OCI-LY7 (cell line): ENCODE measurements at regions not wholly inside any gene's neighbourhood (a gene's known extent, or its start where the extent isn't known, plus 50 kb on each side); places are given as distances from the start of the nearest gene placed in this dataset.

Experiments used
- BruUV-seq: library from RNA; stranded (reverse); fragments of 400-500 nt; replicated peaks from 2 replicates; lab custom pipeline; 2021; lab: Mats Ljungman, UMichigan
- CTCF ChIA-PET: fragments of 300-600 bp; sonication (Branson Sonifier 250); formaldehyde crosslinking; loops from one replicate; lab custom pipeline; 2022; ENCODE audit warnings: antibody characterized with exemption; ENCODE audit not compliant: unreplicated experiment; lab: Charles Lee
- POLR2A ChIA-PET: fragments of 300-600 bp; sonication (Branson Sonifier 250); formaldehyde crosslinking; loops from one replicate; lab custom pipeline; 2022; ENCODE audit warnings: antibody characterized with exemption; lab: Charles Lee
- DNase-seq: peaks from one replicate; pipeline ENCODE4 v3.0.0-alpha.2; 2015; ENCODE audit warnings: low spot score
- H2AFZ ChIP-seq: fragments of 200-600 bp; sonication (generic), shearing (Covaris generic); 2 replicates; pipeline ENCODE4 v1.6.1; 2014; ENCODE audit warnings: mild to moderate bottlenecking, antibody characterized with exemption, low read length, moderate library complexity
- H3K27ac ChIP-seq: fragments of 200-600 bp; sonication (generic); 2 replicates; pipeline ENCODE4 v1.5.1; 2014; ENCODE audit warnings: mixed run types, low read depth, mild to moderate bottlenecking, moderate library complexity, low read length, inconsistent platforms; ENCODE audit not compliant: poor library complexity, severe bottlenecking
- H3K36me3 ChIP-seq: fragments of 200-600 bp; sonication (generic); 2 replicates; pipeline ENCODE4 v1.6.1; 2014; ENCODE audit warnings: mild to moderate bottlenecking, antibody characterized with exemption, low read length, moderate library complexity, mixed read lengths; ENCODE audit not compliant: insufficient read depth
- H3K4me1 ChIP-seq: fragments of 200-600 bp; sonication (generic); 2 replicates; pipeline ENCODE4 v1.5.1; 2014; ENCODE audit warnings: mild to moderate bottlenecking, low read length; ENCODE audit not compliant: insufficient read depth, poor library complexity, severe bottlenecking
- H3K4me2 ChIP-seq: fragments of 200-600 bp; sonication (generic); 2 replicates; pipeline ENCODE4 v1.6.1; 2014; ENCODE audit warnings: mild to moderate bottlenecking, low read length
- H3K4me3 ChIP-seq: fragments of 200-600 bp; sonication (generic); 2 replicates; pipeline ENCODE4 v1.5.1; 2014; ENCODE audit warnings: mild to moderate bottlenecking, low read depth, low read length; ENCODE audit not compliant: poor library complexity, severe bottlenecking
- H3K79me2 ChIP-seq: fragments of 200-600 bp; sonication (generic); 2 replicates; pipeline ENCODE4 v1.6.1; 2016; ENCODE audit warnings: low read depth, mild to moderate bottlenecking, low read length, moderate library complexity, mixed read lengths; ENCODE audit not compliant: insufficient read depth
- H3K9me2 ChIP-seq: fragments of 200-600 bp; sonication (generic); 2 replicates; pipeline ENCODE4 v1.6.1; 2016; ENCODE audit warnings: mild to moderate bottlenecking, low read length, mixed read lengths; ENCODE audit not compliant: insufficient read depth
- H3K9me3 ChIP-seq: fragments of 200-600 bp; sonication (generic); 2 replicates; pipeline ENCODE4 v1.6.1; 2014; ENCODE audit warnings: mild to moderate bottlenecking, mixed run types, low read length, mixed read lengths
- H4K20me1 ChIP-seq: fragments of 200-600 bp; sonication (generic); 2 replicates; pipeline ENCODE4 v1.6.1; 2014; ENCODE audit warnings: mild to moderate bottlenecking, antibody characterized with exemption, low read length, moderate library complexity, mixed read lengths; ENCODE audit not compliant: insufficient read depth
- EZH2phosphoT487 ChIP-seq: fragments of 200-600 bp; sonication (generic); IDR thresholded peaks from 2 replicates; pipeline ENCODE4 v1.6.1; 2018; ENCODE audit warnings: low read depth, borderline replicate concordance, mild to moderate bottlenecking, mixed run types, antibody characterized with exemption, low read length, moderate library complexity, mixed read lengths
- intact Hi-C: fragments of 100-400 bp; cut with micrococcal nuclease; formaldehyde crosslinking; loops from one replicate; pipeline ENCODE4 v1.10.0; 2022; ENCODE audit not compliant: unreplicated experiment
- TF ChIP-seq, protein P1 (sequence below): fragments of 200-600 bp; sonication (generic); conservative IDR thresholded peaks from 2 replicates; pipeline ENCODE4 v1.5.1; 2014; ENCODE audit warnings: mild to moderate bottlenecking, antibody characterized with exemption, low read length, moderate library complexity, mixed read lengths

DNA sequence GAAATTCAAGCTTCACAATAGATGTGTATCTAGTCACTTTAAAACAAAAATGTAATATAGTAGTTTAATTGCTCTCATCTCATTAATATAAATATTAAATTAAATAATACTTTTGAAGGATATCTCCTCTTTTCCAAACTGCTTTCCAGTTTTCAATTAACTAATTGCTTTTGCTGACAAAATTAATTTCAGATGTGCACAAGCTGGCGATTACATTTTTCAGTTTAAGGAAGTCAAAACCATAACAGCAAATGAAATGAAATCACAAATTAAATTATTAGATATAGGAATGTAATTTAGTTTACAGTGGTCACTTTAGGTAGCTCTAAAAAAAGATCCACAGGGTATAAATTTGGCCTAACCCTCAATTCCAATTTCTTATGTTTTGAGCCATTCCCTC lies 362.1 kb downstream of the SLC6A15 start:
- DNase-seq, result no peak
- no peak overlapping the region for H3K27ac ChIP-seq
- no peaks in the 10 kb centered on the region for H3K79me2 ChIP-seq
- H3K4me1 ChIP-seq, result no peaks in the 10 kb centered on the region
- no peak overlapping the region for H2AFZ ChIP-seq
- POLR2A ChIA-PET, result interaction anchor here (0.7 kb wide), 1 partner anchor 806 kb away, joined by 4 read pairs; no protein-coding TSS in a partner anchor
- no peaks in the 10 kb centered on the region for H3K36me3 ChIP-seq
- H3K4me3 ChIP-seq, result no peak overlapping the region
- intact Hi-C loops, result no loop called here
- no peaks in the 10 kb centered on the region for H4K20me1 ChIP-seq
- no peak for TF ChIP-seq EZH2phosphoT487
- TF ChIP-seq, protein P1, sequence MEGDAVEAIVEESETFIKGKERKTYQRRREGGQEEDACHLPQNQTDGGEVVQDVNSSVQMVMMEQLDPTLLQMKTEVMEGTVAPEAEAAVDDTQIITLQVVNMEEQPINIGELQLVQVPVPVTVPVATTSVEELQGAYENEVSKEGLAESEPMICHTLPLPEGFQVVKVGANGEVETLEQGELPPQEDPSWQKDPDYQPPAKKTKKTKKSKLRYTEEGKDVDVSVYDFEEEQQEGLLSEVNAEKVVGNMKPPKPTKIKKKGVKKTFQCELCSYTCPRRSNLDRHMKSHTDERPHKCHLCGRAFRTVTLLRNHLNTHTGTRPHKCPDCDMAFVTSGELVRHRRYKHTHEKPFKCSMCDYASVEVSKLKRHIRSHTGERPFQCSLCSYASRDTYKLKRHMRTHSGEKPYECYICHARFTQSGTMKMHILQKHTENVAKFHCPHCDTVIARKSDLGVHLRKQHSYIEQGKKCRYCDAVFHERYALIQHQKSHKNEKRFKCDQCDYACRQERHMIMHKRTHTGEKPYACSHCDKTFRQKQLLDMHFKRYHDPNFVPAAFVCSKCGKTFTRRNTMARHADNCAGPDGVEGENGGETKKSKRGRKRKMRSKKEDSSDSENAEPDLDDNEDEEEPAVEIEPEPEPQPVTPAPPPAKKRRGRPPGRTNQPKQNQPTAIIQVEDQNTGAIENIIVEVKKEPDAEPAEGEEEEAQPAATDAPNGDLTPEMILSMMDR, result no peak
- no TSS peak for BruUV-seq
- no peaks in the 10 kb centered on the region for H3K9me3 ChIP-seq
- no peak overlapping the region for H3K4me2 ChIP-seq
- CTCF ChIA-PET, result no interaction called here
- no peaks in the 10 kb centered on the region for H3K9me2 ChIP-seq

DNA sequence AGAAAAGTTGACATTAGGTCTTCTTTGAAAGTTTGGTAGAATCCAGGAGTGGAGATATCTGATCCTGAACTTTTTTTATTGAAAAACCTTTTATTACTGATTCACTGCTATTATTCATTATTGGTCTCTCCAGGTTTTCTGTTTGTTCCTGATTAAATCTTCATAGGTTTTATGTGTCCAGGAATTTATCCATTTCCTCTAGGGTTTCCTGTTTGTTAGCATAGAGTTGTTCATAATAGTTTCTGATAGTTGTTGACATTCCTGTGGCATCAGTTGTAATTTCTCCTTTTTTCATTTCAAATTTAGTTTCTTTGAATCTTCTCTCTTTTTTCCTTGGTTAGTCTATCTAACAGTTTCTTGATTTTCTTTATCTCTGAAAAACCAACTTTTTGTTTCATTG lies 370.3 kb downstream of the SLC6A15 start:
- Histone ChIP-seq H2AFZ (no peak overlapping the region), H3K79me2 (no peaks in the 10 kb centered on the region), H3K36me3 (no peaks in the 10 kb centered on the region), H3K4me2 (no peak overlapping the region), H3K9me2 (no peaks in the 10 kb centered on the region), H4K20me1 (no peaks in the 10 kb centered on the region), H3K4me3 (no peak overlapping the region), H3K9me3 (no peaks in the 10 kb centered on the region), H3K4me1 (no peaks in the 10 kb centered on the region), H3K27ac (no peak overlapping the region)
- no peak for DNase-seq
- ChIA-PET POLR2A (no interaction called here), CTCF (no interaction called here)
- no TSS peak for BruUV-seq
- TF ChIP-seq, protein P1, result no peak
- TF ChIP-seq EZH2phosphoT487, result no peak
- intact Hi-C loops, result no loop called here

DNA sequence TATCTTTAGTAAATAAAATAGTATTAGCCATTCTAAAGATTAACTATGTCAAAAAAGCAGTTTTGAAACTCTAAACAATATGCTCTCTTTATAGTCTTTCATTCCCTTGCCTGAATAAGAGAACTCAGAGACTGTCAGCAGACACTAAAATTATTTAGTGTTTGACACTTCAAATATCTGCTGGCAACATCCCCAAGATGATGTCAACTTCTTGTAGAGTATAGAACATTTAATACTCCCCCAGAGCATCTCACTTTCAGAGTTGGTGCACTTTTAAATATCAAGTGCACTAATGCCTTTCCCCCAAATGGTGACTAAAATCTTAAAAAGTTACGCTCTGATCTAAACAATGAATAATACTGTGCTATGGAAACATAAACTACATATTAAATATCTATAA lies 374.9 kb downstream of the SLC6A15 start:
- H3K79me2 ChIP-seq, result no peaks in the 10 kb centered on the region
- H3K4me2 ChIP-seq, result no peak overlapping the region
- CTCF ChIA-PET, result no interaction called here
- H4K20me1 ChIP-seq, result no peaks in the 10 kb centered on the region
- no peak overlapping the region for H3K27ac ChIP-seq
- POLR2A ChIA-PET, result no interaction called here
- no peak for TF ChIP-seq EZH2phosphoT487
- TF ChIP-seq, protein P1, result no peak
- no peaks in the 10 kb centered on the region for H3K4me1 ChIP-seq
- no peaks in the 10 kb centered on the region for H3K36me3 ChIP-seq
- DNase-seq, result no peak
- H3K9me3 ChIP-seq, result no peaks in the 10 kb centered on the region
- intact Hi-C loops, result no loop called here
- H2AFZ ChIP-seq, result no peak overlapping the region
- no peak overlapping the region for H3K4me3 ChIP-seq
- BruUV-seq, result no TSS peak
- H3K9me2 ChIP-seq, result no peaks in the 10 kb centered on the region
